SK-MEL-5 (cell line): ENCODE measurements at regions not wholly inside any gene's neighbourhood (a gene's known extent, or its start where the extent isn't known, plus 50 kb on each side); places are given as distances from the start of the nearest gene placed in this dataset.
"Not testable (repeated sequence)": the region's sequence is repeated elsewhere in the genome, so short reads cannot be mapped to it uniquely, and the experiment has no call there.

Experiments used
- DNase-seq: peaks from one replicate; pipeline ENCODE4 v3.0.0-alpha.2; 2016; ENCODE audit warnings: low read depth, low spot score
- in situ Hi-C: cut with HindIII; loops from 2 replicates; pipeline ENCODE4 v1.10.0; 2016; ENCODE audit warnings: low sequenced_read_pairs, high pct_unique_total_duplicates, low pct_unique_long_range_greater_than_20kb

- in situ Hi-C loops: no loop called here
- DNase-seq: no peak
These were observed 364.3 kb downstream of the KCNN2 start for GRCh38 chr5:114726131-114726530.

GRCh38 chr5:114719268-114719667 lies 357.4 kb downstream of the KCNN2 start:
- in situ Hi-C loops: no loop called here
- DNase-seq: no peak

- DNase-seq: no peak
- in situ Hi-C loops: no loop called here
These were observed 355.1 kb downstream of the KCNN2 start for GRCh38 chr5:114716955-114717354.

GRCh38 chr5:114704225-114704893 lies 342.5 kb downstream of the KCNN2 start:
- DNase-seq, in situ Hi-C loops: not testable (repeated sequence)

GRCh38 chr5:114702731-114703130 lies 340.9 kb downstream of the KCNN2 start:
- no peak for DNase-seq
- in situ Hi-C loops: no loop called here

GRCh38 chr5:114702136-114702535 lies 340.3 kb downstream of the KCNN2 start:
- no peak for DNase-seq
- in situ Hi-C loops: no loop called here

GRCh38 chr5:114700823-114701222 lies 339.0 kb downstream of the KCNN2 start:
- in situ Hi-C loops: no loop called here
- no peak for DNase-seq

- DNase-seq: no peak
- in situ Hi-C loops: no loop called here
These were observed 333.5 kb downstream of the KCNN2 start for GRCh38 chr5:114695292-114695904.

GRCh38 chr5:114686356-114686755 lies 324.5 kb downstream of the KCNN2 start:
- in situ Hi-C loops: no loop called here
- DNase-seq: no peak

- no peak for DNase-seq
- in situ Hi-C loops: no loop called here
These were observed 316.9 kb downstream of the KCNN2 start for GRCh38 chr5:114678778-114679177.

GRCh38 chr5:114665551-114665950 lies 303.7 kb downstream of the KCNN2 start:
- DNase-seq: no peak
- in situ Hi-C loops: no loop called here

GRCh38 chr5:114660791-114661190 lies 298.9 kb downstream of the KCNN2 start:
- in situ Hi-C loops: no loop called here
- DNase-seq: no peak

GRCh38 chr5:114658194-114658593 lies 296.3 kb downstream of the KCNN2 start:
- no peak for DNase-seq
- in situ Hi-C loops: no loop called here

- in situ Hi-C loops: no loop called here
These were observed 295.7 kb downstream of the KCNN2 start for GRCh38 chr5:114657342-114658130.

GRCh38 chr5:114649878-114650277 lies 288.0 kb downstream of the KCNN2 start:
- DNase-seq: no peak
- in situ Hi-C loops: no loop called here

More at GRCh38 chr5:114657342-114658130, 295.7 kb downstream of the KCNN2 start:
- no peak for DNase-seq

- in situ Hi-C loops: no loop called here
- DNase-seq: no peak
These were observed 287.1 kb downstream of the KCNN2 start for GRCh38 chr5:114648940-114649339.

- in situ Hi-C loops: no loop called here
These were observed 282.7 kb downstream of the KCNN2 start for GRCh38 chr5:114644576-114644975.

GRCh38 chr5:114636271-114636670 lies 274.4 kb downstream of the KCNN2 start:
- in situ Hi-C loops: no loop called here
- no peak for DNase-seq

More at GRCh38 chr5:114644576-114644975, 282.7 kb downstream of the KCNN2 start:
- DNase-seq: no peak
